A549 (cell line): ENCODE measurements at regions not wholly inside any gene's neighbourhood (a gene's known extent, or its start where the extent isn't known, plus 50 kb on each side); places are given as distances from the start of the nearest gene placed in this dataset.

Experiments
- CHD2 ChIP-seq: fragments of 150-350 bp; IDR thresholded peaks from 2 replicates; pipeline ENCODE4 v1.6.1; 2014; ENCODE audit warnings: low read length; ENCODE audit not compliant: partially characterized antibody
- CTCF ChIP-seq: fragments of >200 bp; sonication (Bioruptor Twin); formaldehyde crosslinking; IDR thresholded peaks from 3 replicates; pipeline ENCODE4 v1.5.1; 2016
- EP300 ChIP-seq, 2 experiments: fragments of >200 bp; sonication (Bioruptor Twin); formaldehyde crosslinking; IDR thresholded peaks; 2 replicates in 1 of 2; 3 replicates in 1 of 2; pipeline ENCODE4 v1.6.1; 2016 to 2017
- HOXB13 ChIP-seq: fragments of 250-450 bp; sonication (Bioruptor Pico); IDR thresholded peaks from 2 replicates; pipeline ENCODE4 v1.5.0; 2020; ENCODE audit warnings: low read depth, mild to moderate bottlenecking, moderate library complexity
- MAZ ChIP-seq: fragments of 150-350 bp; IDR thresholded peaks from 2 replicates; pipeline ENCODE4 v1.6.1; 2014; ENCODE audit warnings: antibody characterized with exemption, low read depth, low read length, borderline replicate concordance
- MYC ChIP-seq: IDR thresholded peaks from 2 replicates; pipeline ENCODE4 v1.6.1; 2012; ENCODE audit warnings: mild to moderate bottlenecking, inconsistent platforms, low read length, improper control_type of control experiment, borderline replicate concordance
- NR3C1 ChIP-seq: fragments of >200 bp; sonication (Bioruptor Twin); formaldehyde crosslinking; IDR thresholded peaks from 3 replicates; pipeline ENCODE4 v1.6.1; 2017
- PHF8 ChIP-seq: fragments of 200-600 bp; sonication (generic); IDR thresholded peaks from 2 replicates; pipeline ENCODE4 v1.6.1; 2016; ENCODE audit warnings: low read depth, mild to moderate bottlenecking, antibody characterized with exemption, moderate library complexity, borderline replicate concordance
- POLR2A ChIP-seq: IDR thresholded peaks from 2 replicates; pipeline ENCODE4 v1.6.1; 2012; ENCODE audit warnings: mild to moderate bottlenecking, low read length
- RCOR1 ChIP-seq: fragments of 150-350 bp; IDR thresholded peaks from 2 replicates; pipeline ENCODE4 v1.6.1; 2014; ENCODE audit warnings: antibody characterized with exemption, low read length, low read depth
- SMC3 ChIP-seq: fragments of >200 bp; sonication (Bioruptor Twin); formaldehyde crosslinking; IDR thresholded peaks from 3 replicates; pipeline ENCODE4 v1.6.1; 2018; ENCODE audit warnings: inconsistent platforms
- TF ChIP-seq, protein P1 (sequence below): fragments of 150-350 bp; IDR thresholded peaks from 2 replicates; pipeline ENCODE4 v1.6.1; 2014; ENCODE audit warnings: low read depth, mild to moderate bottlenecking, low read length

DNA sequence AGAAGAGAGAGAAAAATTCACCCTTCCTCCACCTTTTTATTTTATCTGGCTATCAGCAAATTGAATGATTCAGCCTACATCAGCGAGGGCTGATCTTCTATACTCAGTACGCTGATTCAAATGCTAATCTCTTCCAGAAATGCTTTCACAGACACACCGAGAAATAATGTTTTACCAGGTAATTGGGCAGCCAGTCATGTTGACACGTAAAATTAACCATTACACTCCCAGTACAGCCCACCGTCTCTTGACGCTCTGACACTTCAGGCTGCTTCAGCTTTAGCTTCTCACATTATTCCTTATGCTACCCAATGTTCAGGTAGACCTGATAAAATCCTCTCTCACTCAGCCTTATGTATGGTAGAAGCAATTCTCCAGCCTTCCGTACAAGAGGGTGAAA is 835.2 kb upstream of the PCDH10 start:
- TF ChIP-seq MAZ (no peak), PHF8 (no peak), RCOR1 (no peak), POLR2A (no peak), NR3C1 (no peak), CTCF (no peak), EP300 (IDR thresholded peaks at IDR 0.05) (no peak), HOXB13 (CRISPR knock-in tag) (no peak), SMC3 (no peak), MYC (no peak), CHD2 (no peak)
- TF ChIP-seq, protein P1, sequence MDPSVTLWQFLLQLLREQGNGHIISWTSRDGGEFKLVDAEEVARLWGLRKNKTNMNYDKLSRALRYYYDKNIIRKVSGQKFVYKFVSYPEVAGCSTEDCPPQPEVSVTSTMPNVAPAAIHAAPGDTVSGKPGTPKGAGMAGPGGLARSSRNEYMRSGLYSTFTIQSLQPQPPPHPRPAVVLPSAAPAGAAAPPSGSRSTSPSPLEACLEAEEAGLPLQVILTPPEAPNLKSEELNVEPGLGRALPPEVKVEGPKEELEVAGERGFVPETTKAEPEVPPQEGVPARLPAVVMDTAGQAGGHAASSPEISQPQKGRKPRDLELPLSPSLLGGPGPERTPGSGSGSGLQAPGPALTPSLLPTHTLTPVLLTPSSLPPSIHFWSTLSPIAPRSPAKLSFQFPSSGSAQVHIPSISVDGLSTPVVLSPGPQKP = no peak
